ENCODE measurements at regions not wholly inside any gene's neighbourhood (a gene's known extent, or its start where the extent isn't known, plus 50 kb on each side); places are given as distances from the start of the nearest gene placed in this dataset.

DNA sequence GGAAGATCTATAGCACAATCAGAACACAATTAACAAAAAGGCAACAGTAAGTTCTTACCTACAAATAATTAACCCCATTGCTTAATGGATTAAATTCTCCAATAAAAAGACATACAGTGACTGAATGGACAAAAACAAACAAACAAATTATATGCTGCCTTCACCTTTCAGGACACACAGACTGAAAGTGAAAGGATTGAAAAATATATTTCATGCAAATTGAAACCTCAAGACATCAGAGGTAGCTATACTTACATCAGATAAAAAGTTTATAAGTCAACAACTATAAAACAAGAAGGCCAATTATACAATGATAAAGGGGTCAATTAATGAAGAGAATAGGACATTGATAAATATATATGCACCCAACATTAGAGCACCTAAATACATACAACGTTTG is 741.2 kb upstream of the FAM98A start:
- no peak for TF ChIP-seq ZNF274 (IDR thresholded peaks at IDR 0.05; ENCODE audit: low read depth, low read length)
- no peak overlapping the region for H3K4me3 ChIP-seq (ENCODE audit: low read length)

DNA sequence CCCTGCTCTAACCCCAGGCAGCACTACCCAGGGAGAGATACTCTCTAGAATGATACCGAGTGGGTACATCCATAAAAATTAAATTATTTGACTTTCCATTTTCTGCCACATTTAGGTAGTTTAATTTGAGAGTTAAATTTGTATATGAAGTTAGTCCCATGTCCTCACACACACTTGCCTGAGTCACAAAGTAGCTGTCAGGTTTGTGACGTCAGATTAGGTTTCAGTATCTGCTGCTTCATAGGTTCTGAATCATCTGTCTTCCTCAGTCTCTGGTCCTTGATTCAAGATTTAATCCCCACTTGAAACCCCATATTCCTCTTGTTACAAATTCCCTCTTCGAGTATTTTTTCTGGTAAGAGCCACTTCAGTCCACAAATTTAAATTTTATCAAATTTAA is 738.6 kb upstream of the FAM98A start:
- no peak overlapping the region for H3K4me3 ChIP-seq (ENCODE audit: low read length)
- TF ChIP-seq ZNF274 (IDR thresholded peaks at IDR 0.05; ENCODE audit: low read depth, low read length): no peak

DNA sequence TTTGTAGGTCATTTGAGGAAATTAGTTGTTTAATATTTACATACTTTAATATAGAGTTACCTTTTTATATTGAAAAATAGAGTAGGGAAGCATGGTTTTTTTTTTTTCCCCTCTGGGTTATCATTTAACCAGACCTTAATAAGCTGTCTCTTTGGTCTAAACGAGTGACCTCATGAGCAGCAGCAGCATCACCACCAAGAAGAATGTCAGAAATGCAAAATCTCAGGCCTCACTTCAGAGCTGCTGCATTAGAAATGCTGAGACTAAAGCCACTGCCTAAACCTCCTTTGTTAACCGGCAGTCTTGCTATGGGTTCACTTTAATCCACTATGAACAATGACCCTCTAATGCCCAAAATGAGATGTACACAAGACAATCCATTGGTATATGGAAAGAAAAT is 733.7 kb upstream of the FAM98A start:
- H3K4me3 ChIP-seq (ENCODE audit: low read length): no peak overlapping the region
- no peak for TF ChIP-seq ZNF274 (IDR thresholded peaks at IDR 0.05; ENCODE audit: low read depth, low read length)

DNA sequence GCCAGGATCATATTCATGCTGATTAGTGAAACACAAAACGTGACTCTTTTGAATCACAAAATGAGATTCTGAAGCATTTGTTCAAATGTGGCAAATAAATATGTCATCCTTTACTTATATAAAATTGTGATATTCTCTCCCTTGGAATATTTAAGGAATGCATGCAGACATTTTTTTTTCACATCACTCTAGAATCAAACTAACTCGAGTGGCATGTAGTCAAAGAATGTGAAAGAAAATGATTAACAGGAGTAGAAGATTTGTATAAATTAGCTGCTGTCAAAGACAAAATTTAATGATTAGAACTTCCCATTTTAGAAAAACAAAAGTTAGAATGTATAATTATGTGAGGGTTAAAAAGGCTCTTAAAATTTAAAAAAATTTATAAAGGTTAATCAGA is 721.0 kb upstream of the FAM98A start:
- no peak for TF ChIP-seq ZNF274 (IDR thresholded peaks at IDR 0.05; ENCODE audit: low read depth, low read length)
- no peak overlapping the region for H3K4me3 ChIP-seq (ENCODE audit: low read length)

GRCh38 chr2:34317797-34318196 is 718.7 kb upstream of the FAM98A start:
- no peak for TF ChIP-seq ZNF274 (IDR thresholded peaks at IDR 0.05; ENCODE audit: low read depth, low read length)
- no peak overlapping the region for H3K4me3 ChIP-seq (ENCODE audit: low read length)

- TF ChIP-seq ZNF274 (IDR thresholded peaks at IDR 0.05; ENCODE audit: low read depth, low read length): no peak
- no peak overlapping the region for H3K4me3 ChIP-seq (ENCODE audit: low read length)
Observed at GRCh38 chr2:34316788-34317187, 717.7 kb upstream of the FAM98A start.

GRCh38 chr2:34311816-34312215 is 712.7 kb upstream of the FAM98A start:
- no peak overlapping the region for H3K4me3 ChIP-seq (ENCODE audit: low read length)
- TF ChIP-seq ZNF274 (IDR thresholded peaks at IDR 0.05; ENCODE audit: low read depth, low read length): no peak

DNA sequence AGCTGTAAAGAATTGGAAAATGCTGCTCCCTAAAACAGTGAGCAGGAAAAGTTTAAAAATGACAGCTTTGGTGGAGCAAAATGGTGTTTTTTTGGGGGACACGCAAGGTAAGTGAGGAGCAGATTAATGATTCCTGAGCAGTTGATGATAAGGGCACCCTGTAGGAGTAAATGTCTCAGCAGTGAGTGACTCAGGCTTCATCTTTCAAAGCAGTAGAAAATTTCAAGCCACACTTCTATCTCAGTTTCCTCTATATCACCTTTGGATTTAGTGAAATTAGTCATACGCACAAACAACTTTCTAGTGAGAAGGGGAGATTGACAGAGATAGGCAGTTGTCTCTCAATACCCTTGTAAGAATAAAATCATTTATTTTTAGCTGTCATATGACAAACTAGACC is 709.0 kb upstream of the FAM98A start:
- no peak for TF ChIP-seq ZNF274 (IDR thresholded peaks at IDR 0.05; ENCODE audit: low read depth, low read length)
- no peak overlapping the region for H3K4me3 ChIP-seq (ENCODE audit: low read length)

DNA sequence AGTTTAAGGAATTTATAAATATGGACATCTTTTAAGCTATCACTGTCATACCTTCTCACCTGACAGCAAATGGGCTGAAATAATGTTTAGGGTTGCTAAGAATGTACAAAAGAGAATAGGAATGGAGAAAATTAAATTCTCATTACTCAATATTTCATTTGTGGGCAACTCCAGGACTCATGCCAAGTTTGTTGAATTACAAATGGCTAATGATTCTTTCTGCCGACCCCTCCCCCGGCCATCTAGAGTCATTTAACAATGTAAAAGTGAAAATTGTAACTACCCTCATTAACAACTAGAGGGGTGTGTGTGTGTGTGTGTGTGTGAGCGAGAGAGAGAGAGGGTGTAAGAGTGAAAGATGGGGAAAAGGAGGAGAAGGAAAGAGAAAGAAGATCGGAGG is 708.5 kb upstream of the FAM98A start:
- H3K4me3 ChIP-seq (ENCODE audit: low read length): no peak overlapping the region
- TF ChIP-seq ZNF274 (IDR thresholded peaks at IDR 0.05; ENCODE audit: low read depth, low read length): no peak

GRCh38 chr2:34306745-34307144 is 707.6 kb upstream of the FAM98A start:
- no peak overlapping the region for H3K4me3 ChIP-seq (ENCODE audit: low read length)
- no peak for TF ChIP-seq ZNF274 (IDR thresholded peaks at IDR 0.05; ENCODE audit: low read depth, low read length)

- TF ChIP-seq ZNF274 (IDR thresholded peaks at IDR 0.05; ENCODE audit: low read depth, low read length): no peak
- no peak overlapping the region for H3K4me3 ChIP-seq (ENCODE audit: low read length)
Observed at GRCh38 chr2:34305587-34305986, 706.5 kb upstream of the FAM98A start.

DNA sequence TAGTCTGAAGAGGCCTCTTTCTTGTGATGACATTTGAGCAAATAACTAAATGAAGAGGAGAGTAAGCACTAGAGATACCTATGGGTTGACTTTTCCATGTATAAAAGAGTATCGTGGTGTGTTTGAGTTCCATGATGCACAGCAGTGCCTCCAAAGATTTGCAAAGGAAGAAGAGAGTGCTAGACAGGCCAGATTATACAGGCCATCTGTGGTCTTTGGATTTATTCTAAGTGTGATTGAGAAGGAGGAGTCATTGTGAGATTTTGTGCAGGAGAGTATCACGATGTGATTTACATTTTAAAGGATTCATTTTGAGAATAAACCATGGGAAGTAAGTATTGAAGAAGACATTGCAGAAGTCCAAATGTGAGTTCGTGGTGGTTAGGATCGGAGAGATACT is 695.9 kb upstream of the FAM98A start:
- no peak for TF ChIP-seq ZNF274 (IDR thresholded peaks at IDR 0.05; ENCODE audit: low read depth, low read length)

GRCh38 chr2:34291076-34291475 is 692.0 kb upstream of the FAM98A start:
- TF ChIP-seq ZNF274 (IDR thresholded peaks at IDR 0.05; ENCODE audit: low read depth, low read length): no peak
- no peak overlapping the region for H3K4me3 ChIP-seq (ENCODE audit: low read length)

More for the DNA sequence above, 695.9 kb upstream of the FAM98A start:
- H3K4me3 ChIP-seq (ENCODE audit: low read length): no peak overlapping the region

GRCh38 chr2:34288016-34288415 is 688.9 kb upstream of the FAM98A start:
- no peak overlapping the region for H3K4me3 ChIP-seq (ENCODE audit: low read length)

DNA sequence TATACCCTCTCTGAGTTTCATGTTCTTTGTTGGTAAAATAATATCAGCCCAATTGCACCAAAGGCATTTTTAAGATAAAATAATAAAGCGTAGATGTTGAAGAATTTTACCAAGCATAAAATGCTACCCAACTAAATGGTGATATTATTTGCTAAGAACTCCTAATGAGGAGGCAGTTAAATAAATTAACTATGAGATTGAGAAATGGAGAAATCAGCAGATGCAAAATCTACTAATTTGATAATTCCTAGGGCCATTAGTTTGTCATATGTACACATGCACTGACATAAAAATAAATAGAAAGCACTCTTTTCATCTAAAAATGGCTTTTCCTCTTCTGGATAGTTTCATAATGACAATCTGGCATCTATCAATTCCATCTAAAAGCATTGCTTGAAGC is 681.5 kb upstream of the FAM98A start:
- no peak overlapping the region for H3K4me3 ChIP-seq (ENCODE audit: low read length)
- no peak for TF ChIP-seq ZNF274 (IDR thresholded peaks at IDR 0.05; ENCODE audit: low read depth, low read length)

More at GRCh38 chr2:34288016-34288415, 688.9 kb upstream of the FAM98A start:
- no peak for TF ChIP-seq ZNF274 (IDR thresholded peaks at IDR 0.05; ENCODE audit: low read depth, low read length)

DNA sequence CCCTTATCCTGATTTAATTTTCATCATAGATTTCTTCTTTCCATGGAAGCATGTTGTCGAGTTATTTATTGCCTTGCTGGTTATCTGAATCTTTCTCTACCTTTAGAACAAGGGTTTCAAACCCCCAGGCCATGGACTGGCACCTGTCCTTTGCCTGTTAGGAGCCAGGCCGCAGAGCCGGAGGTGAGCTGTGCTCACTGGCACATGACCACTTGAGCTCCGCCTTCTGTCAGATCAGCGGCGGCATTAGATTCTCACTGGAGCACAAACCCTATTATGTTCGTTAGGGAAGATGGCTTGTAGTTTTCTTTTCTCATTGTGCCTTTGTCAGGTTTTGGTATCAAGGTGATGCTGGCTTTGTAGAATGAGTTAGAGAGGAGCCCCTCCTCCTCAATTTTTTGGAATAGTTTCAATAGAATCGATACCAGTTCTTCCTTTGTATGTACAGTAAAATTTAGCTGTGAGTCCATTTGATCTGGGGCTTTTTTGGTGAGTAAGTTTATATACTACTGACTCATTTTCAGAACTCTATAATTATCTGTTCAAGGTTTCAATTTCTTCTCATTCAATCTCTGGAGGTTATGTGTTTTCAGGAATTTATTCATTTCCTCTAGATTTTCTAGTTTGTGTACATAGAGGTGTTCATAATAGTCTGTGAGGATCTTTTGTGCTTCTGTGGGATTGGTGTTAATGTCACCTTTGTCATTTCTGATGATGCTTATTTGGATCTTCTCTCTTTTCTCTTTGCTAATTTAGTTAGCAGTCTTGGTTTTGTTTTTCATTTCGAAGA is 668.0 kb upstream of the FAM98A start:
- H3K4me3 ChIP-seq (ENCODE audit: low read length): no peak overlapping the region

More for the DNA sequence above, 668.0 kb upstream of the FAM98A start:
- no peak for TF ChIP-seq ZNF274 (IDR thresholded peaks at IDR 0.05; ENCODE audit: low read depth, low read length)

Measured in GM08714 (cell line).